WERI-Rb-1 (cell line): ENCODE measurements at regions not wholly inside any gene's neighbourhood (a gene's known extent, or its start where the extent isn't known, plus 50 kb on each side); places are given as distances from the start of the nearest gene placed in this dataset.

ENCODE experiments used
- DNase-seq: peaks from one replicate; pipeline ENCODE4 v3.0.0-alpha.2; 2020
- H3K27ac ChIP-seq: fragments of 250-450 bp; sonication (Bioruptor Pico); 2 replicates; pipeline ENCODE4 v1.5.1; 2020; ENCODE audit warnings: mild to moderate bottlenecking, moderate library complexity
- H3K27me3 ChIP-seq: fragments of 250-450 bp; sonication (Bioruptor Pico); 2 replicates; pipeline ENCODE4 v1.5.1; 2021; ENCODE audit warnings: mild to moderate bottlenecking, low read depth, moderate library complexity; ENCODE audit not compliant: insufficient read depth, severe bottlenecking
- H3K36me3 ChIP-seq: fragments of 250-450 bp; sonication (Bioruptor Pico); 2 replicates; pipeline ENCODE4 v1.5.1; 2020; ENCODE audit warnings: mild to moderate bottlenecking, moderate library complexity
- H3K4me3 ChIP-seq: 2 replicates; pipeline ENCODE4 v1.5.1; 2011; ENCODE audit warnings: low read depth, mild to moderate bottlenecking, control low read depth, low read length
- H3K9me3 ChIP-seq: fragments of 250-450 bp; sonication (Bioruptor Pico); 2 replicates; pipeline ENCODE4 v1.5.1; 2021; ENCODE audit warnings: mild to moderate bottlenecking, moderate library complexity; ENCODE audit not compliant: severe bottlenecking
- CTCF ChIP-seq: IDR thresholded peaks from 2 replicates; pipeline ENCODE4 v1.5.1; 2011; ENCODE audit warnings: low read depth, mild to moderate bottlenecking, control low read depth, inconsistent platforms, low read length

GRCh38 chr17:33602981-33603380 is 309.9 kb upstream of the ASIC2 start:
- Histone ChIP-seq H3K4me3 (no peak overlapping the region), H3K27me3 (peaks cover 73% of the 10 kb centered on the region), H3K27ac (no peak overlapping the region), H3K9me3 (no peaks in the 10 kb centered on the region), H3K36me3 (no peaks in the 10 kb centered on the region)
- DNase-seq, result no peak
- no peak for TF ChIP-seq CTCF

GRCh38 chr17:33603789-33604188 is 310.7 kb upstream of the ASIC2 start:
- H3K27me3 ChIP-seq, result peaks cover 77% of the 10 kb centered on the region
- no peak overlapping the region for H3K27ac ChIP-seq
- no peaks in the 10 kb centered on the region for H3K9me3 ChIP-seq
- DNase-seq, result no peak
- H3K4me3 ChIP-seq, result no peak overlapping the region
- TF ChIP-seq CTCF, result no peak
- no peaks in the 10 kb centered on the region for H3K36me3 ChIP-seq

GRCh38 chr17:33611532-33611931 is 318.4 kb upstream of the ASIC2 start:
- H3K27ac ChIP-seq, result no peak overlapping the region
- no peaks in the 10 kb centered on the region for H3K9me3 ChIP-seq
- H3K36me3 ChIP-seq, result no peaks in the 10 kb centered on the region
- peaks cover 86% of the 10 kb centered on the region for H3K27me3 ChIP-seq
- no peak for DNase-seq
- no peak overlapping the region for H3K4me3 ChIP-seq
- no peak for TF ChIP-seq CTCF

- H3K4me3 ChIP-seq, result no peak overlapping the region
- H3K27me3 ChIP-seq, result peaks cover 71% of the 10 kb centered on the region
- no peak overlapping the region for H3K27ac ChIP-seq
- no peak for TF ChIP-seq CTCF
- no peaks in the 10 kb centered on the region for H3K36me3 ChIP-seq
- no peak for DNase-seq
- H3K9me3 ChIP-seq, result no peaks in the 10 kb centered on the region
Observed at GRCh38 chr17:33615861-33616260, 322.8 kb upstream of the ASIC2 start.

GRCh38 chr17:33623841-33624240 is 330.7 kb upstream of the ASIC2 start:
- no peak overlapping the region for H3K27ac ChIP-seq
- TF ChIP-seq CTCF, result no peak
- no peaks in the 10 kb centered on the region for H3K9me3 ChIP-seq
- DNase-seq, result no peak
- no peak overlapping the region for H3K4me3 ChIP-seq
- peaks cover 80% of the 10 kb centered on the region for H3K27me3 ChIP-seq
- H3K36me3 ChIP-seq, result no peaks in the 10 kb centered on the region

GRCh38 chr17:33628500-33629346 is 335.6 kb upstream of the ASIC2 start:
- no peak overlapping the region for H3K4me3 ChIP-seq
- H3K27ac ChIP-seq, result no peak overlapping the region
- no peaks in the 10 kb centered on the region for H3K36me3 ChIP-seq
- no peak for TF ChIP-seq CTCF
- peaks cover 4% of the 10 kb centered on the region for H3K9me3 ChIP-seq
- H3K27me3 ChIP-seq, result peaks cover 75% of the 10 kb centered on the region
- DNase-seq, result no peak
